ENCODE measurements at regions not wholly inside any gene's neighbourhood (a gene's known extent, or its start where the extent isn't known, plus 50 kb on each side); places are given as distances from the start of the nearest gene placed in this dataset.
A peak's percentile ranks its signal among the peaks of the same experiment; 100 is the strongest.
"Not testable (repeated sequence)": the region's sequence is repeated elsewhere in the genome, so short reads cannot be mapped to it uniquely, and the experiment has no call there.

DNA sequence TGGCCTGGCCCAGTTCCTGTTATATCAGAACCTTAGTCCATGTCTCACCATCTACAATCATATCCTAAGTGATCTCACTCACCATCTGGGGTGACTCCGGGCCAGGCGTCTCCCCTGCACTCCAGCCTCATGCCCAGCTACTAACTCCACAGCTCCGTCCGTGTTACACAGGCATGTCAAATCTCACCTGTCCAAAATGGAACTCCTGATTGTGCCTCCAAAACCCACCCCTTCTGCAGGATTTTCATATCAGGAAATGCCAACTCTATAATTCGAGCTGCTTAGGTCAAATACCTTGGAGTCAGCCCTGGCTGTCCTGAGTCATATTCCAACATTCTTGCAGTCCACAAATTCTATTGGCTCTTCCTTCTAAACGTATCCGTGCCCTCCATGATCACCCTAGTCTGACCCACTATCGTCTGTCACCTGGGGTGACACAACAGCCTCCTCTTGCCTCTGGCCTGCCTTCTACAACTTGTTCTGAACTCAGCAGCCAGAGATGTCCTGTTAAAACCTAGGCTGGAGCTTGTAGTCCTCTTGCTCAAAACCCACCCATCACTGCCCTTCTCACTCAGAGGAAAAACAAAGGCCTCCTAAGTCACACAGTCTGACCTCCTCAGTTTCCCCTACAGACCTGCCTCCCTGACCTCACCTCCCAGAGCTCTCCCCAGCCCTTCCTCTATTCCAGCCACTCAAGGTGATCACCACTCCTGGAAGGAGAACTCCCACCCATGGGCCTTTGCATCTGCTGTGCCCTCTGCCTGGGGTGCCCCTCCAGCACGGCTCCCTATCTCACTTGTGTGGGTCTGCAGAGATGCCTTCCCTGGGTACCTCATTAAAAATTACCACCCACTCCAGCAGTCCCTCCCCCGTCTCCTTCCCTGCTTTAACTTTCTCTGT is 85.3 kb upstream of the SIRPA start:
- DNase-seq, result no peak

- no peak for DNase-seq
Measured at GRCh38 chr20:1809131-1809572, 86.1 kb upstream of the SIRPA start.

DNA sequence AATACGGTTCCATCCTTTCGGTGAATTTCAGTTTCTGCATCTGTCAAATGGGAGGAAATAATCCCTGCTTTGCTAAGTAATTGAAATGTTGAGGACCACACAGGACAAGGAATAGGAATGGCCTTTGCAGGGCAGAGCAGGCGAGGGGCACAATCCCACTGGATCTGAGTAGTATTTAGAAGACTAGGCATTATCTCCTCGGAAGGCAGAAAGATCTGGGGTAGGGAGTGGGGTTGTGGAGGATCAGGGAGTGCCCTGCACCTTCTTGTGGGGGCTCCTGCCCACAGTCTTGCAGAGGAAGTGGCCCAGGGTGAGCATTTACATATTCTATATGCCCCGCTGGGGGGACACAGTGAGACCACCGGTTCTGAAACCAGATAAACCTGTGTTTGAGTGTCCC is 87.1 kb upstream of the SIRPA start:
- no peak for DNase-seq

DNA sequence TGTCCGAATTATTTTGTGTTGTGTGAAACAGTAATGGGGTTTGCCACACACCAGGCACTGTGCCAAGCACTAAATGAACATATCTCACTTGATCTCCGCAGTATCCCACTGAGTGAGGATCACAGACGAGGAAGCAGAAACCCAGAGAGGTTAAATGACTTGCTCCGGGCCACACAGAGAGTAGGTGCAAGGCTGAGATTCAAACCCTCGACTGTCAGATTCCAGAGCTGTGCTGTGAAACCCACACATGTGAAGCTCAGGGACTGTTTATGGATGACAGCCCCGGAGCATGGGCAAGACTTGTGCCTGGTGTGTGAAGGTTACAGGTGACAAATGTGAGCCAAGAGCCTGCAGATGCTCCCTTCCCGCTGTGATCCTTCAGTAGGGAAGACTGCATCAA is 87.8 kb upstream of the SIRPA start:
- no peak for DNase-seq

DNA sequence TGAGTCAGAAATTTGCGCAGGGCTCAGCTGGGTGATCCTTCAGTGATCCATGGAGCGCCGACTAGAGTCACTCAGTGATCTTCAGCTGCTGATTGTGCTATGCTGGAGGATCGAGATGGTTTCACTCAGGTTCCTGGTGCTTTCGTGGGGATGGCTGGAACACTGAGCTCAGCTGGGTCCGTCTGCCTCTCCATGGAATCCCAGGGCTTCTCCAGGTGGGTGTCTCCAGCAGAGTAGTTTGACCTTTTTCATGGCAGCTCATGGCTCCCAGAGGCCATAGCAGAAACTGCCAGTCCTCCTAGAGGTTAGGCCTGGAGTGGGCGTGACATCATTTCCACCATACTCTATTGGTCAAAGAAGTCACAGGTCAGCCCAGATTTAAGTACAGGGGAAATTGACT is 88.8 kb upstream of the SIRPA start:
- no peak for DNase-seq

DNA sequence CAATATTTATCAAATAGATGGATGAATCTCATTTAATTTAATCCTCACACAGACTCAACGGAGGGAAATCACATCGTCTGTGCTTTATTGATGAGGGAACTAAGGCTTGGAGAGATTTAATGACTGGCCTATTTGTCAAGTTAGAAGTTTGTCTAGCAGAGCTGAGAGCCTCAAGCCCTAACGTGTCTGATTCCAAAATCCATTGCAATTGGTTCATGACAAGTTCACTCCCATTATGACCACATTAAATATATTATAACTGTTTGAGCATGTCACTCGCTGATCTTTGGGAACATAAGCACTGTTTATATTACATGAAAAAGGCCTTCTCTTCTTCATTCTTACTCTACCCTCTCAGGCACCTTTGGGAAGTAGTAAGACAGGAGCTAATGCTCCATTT is 89.4 kb upstream of the SIRPA start:
- no peak for DNase-seq

DNA sequence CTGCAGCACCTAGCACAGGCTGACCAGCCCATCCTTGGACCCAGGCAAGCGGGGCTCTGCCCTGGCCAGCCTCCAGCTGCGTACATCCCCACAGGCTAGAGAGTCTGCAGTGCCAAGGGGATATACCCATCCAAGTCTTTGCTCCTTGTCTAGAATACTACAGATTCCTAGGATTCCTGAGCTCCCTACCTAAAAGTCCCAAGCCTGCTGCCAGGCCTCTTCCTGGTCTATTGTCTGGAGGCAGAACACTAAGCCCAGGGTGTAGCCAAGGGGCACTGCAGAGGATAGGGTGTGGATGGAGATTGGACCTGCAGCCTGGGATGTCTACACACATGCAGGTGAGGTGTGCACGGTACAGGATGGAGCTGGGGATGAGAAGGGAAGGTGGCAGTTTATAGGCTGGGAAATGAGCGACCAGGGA is 90.0 kb upstream of the SIRPA start:
- no peak for DNase-seq

DNA sequence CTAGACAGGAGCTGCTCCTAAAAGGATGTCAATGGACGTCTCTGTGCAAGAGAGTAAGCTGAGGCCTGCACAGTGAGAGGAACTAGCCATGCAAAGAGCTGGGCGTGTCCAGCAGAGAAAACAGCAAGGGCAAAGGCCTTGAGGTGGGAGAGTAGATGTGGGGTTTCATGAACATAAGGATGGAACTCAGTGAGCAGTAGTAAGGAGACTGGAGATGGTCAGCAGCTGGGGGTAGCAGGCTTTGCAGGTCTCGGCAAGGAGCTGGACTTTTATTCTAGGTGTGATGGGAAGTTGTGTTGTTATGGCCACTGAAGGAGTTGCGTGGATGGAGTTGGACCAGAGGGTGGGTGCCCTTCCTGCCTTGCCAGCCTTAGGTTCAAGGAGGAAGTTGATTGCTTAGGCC is 90.7 kb upstream of the SIRPA start:
- no peak for DNase-seq

DNA sequence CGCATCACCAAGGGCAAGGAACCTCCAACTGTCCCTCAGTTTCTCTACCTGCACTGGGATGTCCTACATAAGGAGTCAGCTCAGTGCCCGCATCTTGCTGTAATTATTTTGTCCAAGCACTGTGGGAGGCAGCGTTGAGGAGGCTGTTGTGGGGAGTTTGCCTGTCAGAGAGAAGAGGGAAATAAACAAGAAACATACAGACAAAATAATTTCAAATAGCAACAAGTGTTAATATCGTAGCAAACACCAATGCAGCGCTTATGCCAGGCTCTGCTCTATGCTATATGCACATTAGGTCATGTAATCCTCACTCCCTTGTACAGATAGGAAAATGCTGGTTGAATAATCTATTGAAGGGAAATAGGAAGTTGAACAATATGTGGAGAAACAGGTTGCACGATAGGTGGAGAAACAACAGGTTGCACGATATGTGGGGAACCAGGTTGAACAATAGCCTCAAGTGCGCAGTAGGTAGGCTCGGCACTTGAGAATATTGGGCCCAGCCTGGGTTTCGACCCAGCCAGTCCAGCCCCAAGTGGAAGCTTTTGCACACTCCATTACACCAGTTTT is 91.2 kb upstream of the SIRPA start:
- no peak for DNase-seq

- peak; percentile 47 for DNase-seq
Measured at GRCh38 chr20:1803061-1803931, 91.9 kb upstream of the SIRPA start.

- DNase-seq, result peak; percentile 64
Measured at GRCh38 chr20:1802385-1803060, 92.7 kb upstream of the SIRPA start.

DNA sequence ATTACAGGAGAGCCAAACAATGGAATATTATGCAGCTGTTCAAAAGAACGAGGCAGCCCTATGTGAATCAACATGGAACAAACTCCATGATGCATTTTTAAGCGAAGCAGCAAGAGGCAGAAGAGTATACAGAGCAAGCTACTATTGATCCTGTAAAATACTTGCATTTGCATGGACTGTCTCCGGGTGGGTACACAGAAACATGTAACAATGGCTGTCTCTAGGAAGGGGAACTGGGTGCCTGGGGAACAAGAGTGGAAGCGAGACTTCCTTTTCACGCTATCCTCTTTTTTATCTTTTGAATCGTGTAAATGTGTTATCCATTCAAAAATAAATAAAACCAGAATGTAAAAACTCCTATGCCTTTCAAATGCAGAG is 93.3 kb upstream of the SIRPA start:
- no peak for DNase-seq

DNA sequence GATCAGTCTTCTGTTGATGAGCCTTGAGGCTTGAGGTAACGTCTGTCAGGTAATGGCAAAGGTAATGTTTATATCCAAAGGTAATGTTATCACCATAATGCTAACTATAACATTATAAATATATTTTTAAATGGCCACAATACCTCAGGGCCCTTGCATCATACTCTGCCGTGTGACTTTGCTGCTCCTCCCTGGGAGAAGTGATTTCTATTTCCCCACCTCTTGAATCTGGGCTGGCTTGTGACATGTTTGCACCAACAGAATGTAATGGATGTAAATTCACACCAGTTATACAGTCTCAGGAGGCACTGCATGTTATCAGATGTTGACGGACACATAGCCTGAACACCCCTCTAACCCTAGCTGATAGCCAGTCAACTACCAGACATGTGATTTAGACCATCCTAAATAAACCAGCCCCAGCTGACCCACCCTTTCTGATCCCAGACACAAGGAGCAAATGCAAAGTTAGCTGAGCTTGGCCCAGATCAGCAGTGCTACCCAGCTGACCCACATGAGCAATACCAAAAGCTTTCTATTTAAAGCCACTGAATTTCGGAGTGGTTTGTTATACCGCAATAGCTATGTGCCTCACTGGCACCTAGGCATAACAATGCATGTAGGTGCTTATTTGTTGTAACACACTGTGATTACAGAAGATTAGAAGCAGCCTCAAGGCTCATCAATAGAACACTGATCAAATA is 93.8 kb upstream of the SIRPA start:
- DNase-seq, result no peak

GRCh38 chr20:1800777-1801176 is 94.4 kb upstream of the SIRPA start:
- DNase-seq, result no peak

- DNase-seq, result no peak
Measured at GRCh38 chr20:1800180-1800579, 95.0 kb upstream of the SIRPA start.

- not testable (repeated sequence) for DNase-seq
Measured at GRCh38 chr20:1799746-1800145, 95.5 kb upstream of the SIRPA start.

- no peak for DNase-seq
Measured at GRCh38 chr20:1798982-1799381, 96.2 kb upstream of the SIRPA start.

GRCh38 chr20:1793821-1794220 is 101.4 kb upstream of the SIRPA start:
- no peak for DNase-seq

DNA sequence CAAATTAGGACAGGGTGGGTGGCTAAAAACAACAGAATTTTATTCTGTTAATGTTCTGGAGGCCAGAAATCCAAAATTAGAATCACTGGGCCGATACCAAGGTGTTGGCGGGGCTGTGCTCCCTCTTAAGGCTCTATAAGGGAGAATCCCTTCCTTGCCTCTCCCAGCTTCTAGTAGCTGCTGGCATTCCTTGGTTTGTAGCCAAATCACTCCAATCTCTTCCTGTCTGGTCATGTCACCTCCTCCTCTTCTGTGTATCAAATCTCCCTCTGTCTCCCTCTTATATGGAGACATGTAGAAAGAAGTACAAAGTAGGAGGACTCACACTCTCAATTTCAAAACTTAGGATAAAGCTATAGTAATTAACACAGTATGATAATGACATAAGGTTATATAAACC is 102.9 kb upstream of the SIRPA start:
- DNase-seq, result no peak

DNA sequence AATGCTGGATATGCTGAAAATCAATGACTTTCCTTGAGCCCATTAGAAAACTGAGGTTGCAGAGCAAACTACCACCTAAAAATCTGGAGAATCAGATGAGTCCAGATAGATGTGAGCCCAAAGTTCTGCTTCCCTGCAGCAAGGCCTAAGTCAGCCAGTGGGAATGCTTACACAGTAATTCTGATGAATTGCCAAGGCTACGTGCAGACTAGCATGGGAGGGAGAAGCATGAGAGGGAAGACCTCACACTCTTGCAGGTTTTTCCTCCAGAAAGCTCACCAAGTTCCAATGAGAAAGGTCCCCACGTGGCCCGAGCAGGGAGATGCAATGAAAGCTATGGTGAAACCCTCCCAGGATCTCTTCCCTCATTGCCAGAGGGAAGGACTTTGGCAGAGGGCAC is 104.8 kb upstream of the SIRPA start:
- no peak for DNase-seq

DNA sequence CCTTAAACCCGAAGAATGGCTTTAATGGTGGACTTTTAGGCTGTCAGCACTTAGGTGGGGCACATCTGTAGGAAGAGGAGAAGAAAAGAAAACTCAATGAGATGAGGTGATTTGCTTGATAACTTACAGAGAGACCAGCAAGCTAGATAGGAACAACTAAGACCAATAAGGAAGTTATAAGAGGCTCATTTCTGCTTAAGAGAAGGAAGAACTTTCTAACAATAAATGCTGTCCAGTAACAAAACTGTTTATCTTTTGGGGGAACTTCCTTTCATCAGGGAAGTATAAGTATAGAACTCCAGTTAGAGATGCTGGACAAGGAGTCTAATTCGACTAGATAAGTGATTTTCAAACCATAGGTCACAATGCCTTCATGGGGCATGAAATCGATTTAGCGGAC is 107.2 kb upstream of the SIRPA start:
- DNase-seq, result no peak

- DNase-seq, result no peak
Measured at GRCh38 chr20:1786486-1786885, 108.7 kb upstream of the SIRPA start.

Measured in stimulated activated CD4-positive, alpha-beta T cell treated with anti-CD3 and anti-CD28 coated beads, Interleukin-15, amount 100 ng/mL, for 24 hours (primary cell).